K562 (cell line): ENCODE measurements at regions not wholly inside any gene's neighbourhood (a gene's known extent, or its start where the extent isn't known, plus 50 kb on each side); places are given as distances from the start of the nearest gene placed in this dataset.

Experiments used
- ATAC-seq: fragments of 200-7000 bp; cut with Tn5 transposase; 3 replicates; pipeline ENCODE4 v1.9.1; 2020; ENCODE audit warnings: moderate library complexity
- BruUV-seq: library from RNA; stranded (reverse); fragments of 400-500 nt; replicated peaks from 2 replicates; lab custom pipeline; 2021; lab: Mats Ljungman, UMichigan
- CTCF ChIA-PET: fragments of 300-600 bp; formaldehyde crosslinking; extraction: SDS; loops from one replicate; lab custom pipeline; 2021; ENCODE audit warnings: low intra/inter-chr PET ratio; lab: Yijun Ruan, JAX
- POLR2A ChIA-PET: fragments of 300-600, 350-650 bp; sonication (Branson Sonifier 250); formaldehyde crosslinking; extraction: SDS; loops from one replicate; lab custom pipeline; 2021; ENCODE audit warnings: antibody characterized with exemption, inconsistent platforms; lab: Yijun Ruan, JAX
- DNase-seq, 4 experiments: peaks; one replicate each; pipeline versions ENCODE4 v3.0.0 to v3.0.0-alpha.2; 2011 to 2018; ENCODE audit warnings: low spot score in 3 of 4, mixed read lengths in 3 of 4; ENCODE audit errors: extremely low read depth in 1 of 4
- FAIRE-seq: peaks from 2 replicates; lab custom pipeline; 2011; peaks lifted over from hg19 to GRCh38; lab: Jason Lieb, UNC
- H2AFZ ChIP-seq: 2 replicates; pipeline ENCODE4 v1.6.0; 2011; ENCODE audit warnings: low read depth, low read length, control low read depth, inconsistent platforms
- H3K27ac ChIP-seq: fragments of 200-600 bp; 3 replicates; pipeline ENCODE4 v1.8.0; 2011; ENCODE audit warnings: low read depth, mild to moderate bottlenecking, control low read depth, inconsistent platforms, low read length, moderate library complexity, mixed read lengths; ENCODE audit errors: extremely low read depth
- H3K27me3 ChIP-seq, 2 experiments: fragments of 300-600 bp in 1 of 2; 2 replicates in 1 of 2; 3 replicates in 1 of 2; pipeline versions ENCODE4 v1.6.0 to v1.8.0; 2011; ENCODE audit warnings: inconsistent platforms in 2 of 2, low read length in 2 of 2, mild to moderate bottlenecking in 1 of 2, mixed read lengths in 1 of 2, moderate library complexity in 1 of 2; ENCODE audit not compliant: control insufficient read depth in 2 of 2, insufficient read depth in 2 of 2
- H3K36me3 ChIP-seq: fragments of 300-600 bp; 3 replicates; pipeline ENCODE4 v1.8.0; 2011; ENCODE audit warnings: mild to moderate bottlenecking, low read length, inconsistent platforms; ENCODE audit not compliant: control insufficient read depth, insufficient read depth
- H3K4me1 ChIP-seq, 2 experiments: fragments of 200-600 bp in 1 of 2; replicated peaks in 1 of 2; 2 replicates in 1 of 2; 3 replicates in 1 of 2; pipeline versions ENCODE4 v1.5.1 to v1.8.0; 2011; ENCODE audit warnings: inconsistent platforms in 2 of 2, low read length in 2 of 2, mild to moderate bottlenecking in 1 of 2, mixed read lengths in 1 of 2, moderate library complexity in 1 of 2; ENCODE audit not compliant: control insufficient read depth in 2 of 2, insufficient read depth in 2 of 2
- H3K4me2 ChIP-seq: 2 replicates; pipeline ENCODE4 v1.6.1; 2011; ENCODE audit warnings: low read length, control low read depth, inconsistent platforms, mixed read lengths; ENCODE audit not compliant: insufficient read depth
- H3K4me3 ChIP-seq: fragments of 200-600 bp; sonication (generic), shearing (Covaris generic); 2 replicates; pipeline ENCODE4 v1.5.1; 2016; ENCODE audit warnings: control low read depth, inconsistent platforms
- H3K79me2 ChIP-seq: fragments of 200-600 bp; 3 replicates; pipeline ENCODE4 v1.8.0; 2011; ENCODE audit warnings: low read length, inconsistent platforms; ENCODE audit not compliant: control insufficient read depth, insufficient read depth
- H3K9ac ChIP-seq, 2 experiments: 2 replicates each; pipeline versions ENCODE4 v1.6.0 to v1.6.1; 2011; ENCODE audit warnings: low read depth in 2 of 2, low read length in 2 of 2, control low read depth in 1 of 2, inconsistent platforms in 1 of 2, mild to moderate bottlenecking in 1 of 2, mixed read lengths in 1 of 2; ENCODE audit not compliant: insufficient read depth in 1 of 2
- H3K9me1 ChIP-seq: one replicate; pipeline ENCODE4 v1.6.0; 2011; ENCODE audit warnings: inconsistent platforms, mild to moderate bottlenecking, low read length, moderate library complexity; ENCODE audit not compliant: control insufficient read depth, insufficient read depth
- H3K9me3 ChIP-seq: replicated peaks from 2 replicates; pipeline ENCODE4 v1.5.1; 2011; ENCODE audit warnings: low read depth, low read length, inconsistent platforms; ENCODE audit not compliant: control insufficient read depth, insufficient read depth
- H4K20me1 ChIP-seq: replicated peaks from 2 replicates; pipeline ENCODE4 v1.6.1; 2011; ENCODE audit warnings: low read length, inconsistent platforms, mixed read lengths; ENCODE audit not compliant: control insufficient read depth, insufficient read depth
- EP300 ChIP-seq: IDR thresholded peaks from 2 replicates; pipeline ENCODE4 v1.6.1; 2012; ENCODE audit warnings: low read length, improper control_type of control experiment
- ERF ChIP-seq: fragments of 450-650 bp; formaldehyde crosslinking; IDR thresholded peaks from 2 replicates; pipeline ENCODE4 v1.4.0; 2020; ENCODE audit warnings: mild to moderate bottlenecking, mixed read lengths
- JUND ChIP-seq, 2 experiments: IDR thresholded peaks; 2 replicates in 1 of 2; 3 replicates in 1 of 2; pipeline ENCODE4 v1.6.1; 2011; ENCODE audit warnings: borderline replicate concordance in 2 of 2, low read depth in 2 of 2, low read length in 2 of 2, improper control_type of control experiment in 1 of 2, missing biosample characterization in 1 of 2, missing genetic modification characterization in 1 of 2, missing genetic modification reagents in 1 of 2
- MYBL2 ChIP-seq, 2 experiments: fragments of 450-650 bp in 1 of 2; sonication (generic) in 1 of 2; formaldehyde crosslinking in 1 of 2; IDR thresholded peaks; 2 replicates each; pipeline versions ENCODE4 v1.6.1 to v1.8.1; 2017 to 2022; ENCODE audit warnings: borderline replicate concordance in 1 of 2, inconsistent platforms in 1 of 2, low read depth in 1 of 2, mild to moderate bottlenecking in 1 of 2, missing genetic modification reagents in 1 of 2, moderate library complexity in 1 of 2
- NONO ChIP-seq, 2 experiments: fragments of 200-400 bp in 1 of 2; fragments of 450-650 bp in 1 of 2; formaldehyde crosslinking in 1 of 2; IDR thresholded peaks; 2 replicates each; pipeline ENCODE4 v1.6.1; 2017; ENCODE audit warnings: low read depth in 2 of 2, mild to moderate bottlenecking in 2 of 2, moderate library complexity in 2 of 2, low read length in 1 of 2
- RBM22 ChIP-seq: fragments of 200-400 bp; formaldehyde crosslinking; IDR thresholded peaks from 2 replicates; pipeline ENCODE4 v1.6.1; 2018; ENCODE audit warnings: low read length, low read depth; ENCODE audit not compliant: poor library complexity, severe bottlenecking
- SLC30A9 ChIP-seq: fragments of 250-450 bp; sonication (Bioruptor Pico); IDR thresholded peaks from 2 replicates; pipeline ENCODE4 v1.8.0; 2022; ENCODE audit warnings: mild to moderate bottlenecking, moderate library complexity
- SPI1 ChIP-seq: IDR thresholded peaks from 2 replicates; pipeline ENCODE4 v1.6.1; 2011; ENCODE audit warnings: low read depth, low read length, control low read depth, borderline replicate concordance
- STAG1 ChIP-seq: sonication (generic); formaldehyde crosslinking; IDR thresholded peaks from 2 replicates; pipeline ENCODE4 v1.5.0; 2020; ENCODE audit warnings: missing genetic modification reagents, borderline replicate concordance
- TBL1XR1 ChIP-seq, 2 experiments: IDR thresholded peaks; 2 replicates each; pipeline ENCODE4 v1.6.1; 2012; ENCODE audit warnings: improper control_type of control experiment in 2 of 2, low read length in 2 of 2, mild to moderate bottlenecking in 1 of 2
- ZNF175 ChIP-seq: fragments of 200-800 bp; sonication (Bioruptor generic); IDR thresholded peaks from 2 replicates; pipeline ENCODE4 v1.6.1; 2016; ENCODE audit warnings: low read depth, mild to moderate bottlenecking, missing genetic modification characterization, missing compliant biosample characterization
- WGBS: fragments of 100-300 bp; shearing (Covaris generic); methylation state at CpG from one replicate; pipeline ENCODE4 v1.1.6; 2016; ENCODE audit warnings: low coverage, mixed read lengths; ENCODE audit not compliant: insufficient coverage; ENCODE audit errors: missing lambda C conversion rate; 5-methylcytosine and 5-hydroxymethylcytosine counted together
- in situ Hi-C: fragments of 300-500 bp; cut with MboI; formaldehyde crosslinking; loops from 4 replicates; pipeline ENCODE4 v1.15.0; 2018; ENCODE audit warnings: inconsistent platforms, mixed read lengths
- intact Hi-C: fragments of 100-400 bp; cut with micrococcal nuclease; formaldehyde crosslinking; loops from 2 replicates; pipeline ENCODE4 v1.14.2; 2022
- TF ChIP-seq, protein P1 (sequence below), 3 experiments: IDR thresholded peaks in 2 of 3; conservative IDR thresholded peaks in 1 of 3; 2 replicates each; pipeline ENCODE4 v1.5.1; 2011 to 2012; ENCODE audit warnings: low read length in 3 of 3, mild to moderate bottlenecking in 3 of 3, control low read depth in 2 of 3, improper control_type of control experiment in 1 of 3, inconsistent platforms in 1 of 3, low read depth in 1 of 3, mixed read lengths in 1 of 3, moderate library complexity in 1 of 3; ENCODE audit not compliant: insufficient read depth in 2 of 3
- TF ChIP-seq, protein P2 (sequence below), 2 experiments: fragments of 450-650 bp in 1 of 2; sonication (generic) in 1 of 2; formaldehyde crosslinking in 1 of 2; IDR thresholded peaks in 1 of 2; conservative IDR thresholded peaks in 1 of 2; 2 replicates each; pipeline versions ENCODE4 v1.6.1 to v1.8.1; 2016 to 2023; ENCODE audit warnings: mild to moderate bottlenecking in 2 of 2, moderate library complexity in 2 of 2, inconsistent platforms in 1 of 2, missing genetic modification reagents in 1 of 2
- TF ChIP-seq, protein P3 (sequence below): fragments of 250-450 bp; sonication (Bioruptor Pico); IDR thresholded peaks from 2 replicates; pipeline ENCODE4 v1.5.0; 2022; ENCODE audit warnings: mild to moderate bottlenecking

DNA sequence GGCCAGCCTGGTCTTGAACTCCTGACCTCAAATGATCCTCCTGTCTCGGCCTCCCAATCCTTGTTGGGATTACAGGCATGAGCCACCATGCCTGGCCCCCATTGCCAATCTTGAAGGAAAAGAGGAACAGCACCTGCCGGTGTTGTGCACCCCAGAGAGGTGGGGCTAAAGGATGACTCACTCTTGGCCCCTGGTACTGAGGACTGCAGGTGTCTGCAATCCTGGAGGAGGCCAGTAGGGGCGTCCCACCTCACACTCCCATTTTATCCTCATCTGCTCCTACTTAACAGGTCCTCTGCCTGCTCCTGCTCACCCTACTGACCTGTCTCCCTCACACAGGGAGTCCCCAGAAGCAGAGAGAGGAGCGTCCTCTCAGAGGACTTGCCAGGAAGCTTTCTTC lies 390.4 kb downstream of the ARHGEF28 start:
- WGBS: 0% methylated on average over 3 of the region's 4 CpGs
- in situ Hi-C loops: no loop called here
- Histone ChIP-seq H3K27me3 (peaks cover 0 to 6% of the 10 kb centered on the region in 2 experiments; a peak in 1 of 5 replicates), H4K20me1 (0 out of 2 replicates have a peak, but pooled peaks cover 3% of the 10 kb centered on the region), H3K4me2 (no peak overlapping the region), H3K4me1 (no peaks in the 10 kb centered on the region), H3K9ac (no peak overlapping the region), H3K9me3 (no peaks in the 10 kb centered on the region), H3K27ac (no peak overlapping the region), H3K9me1 (no peaks in the 10 kb centered on the region), H3K36me3 (no peaks in the 10 kb centered on the region), H2AFZ (no peak overlapping the region), H3K4me3 (no peak overlapping the region)
- ATAC-seq: peak; percentile 94
- DNase-seq: peak; percentile 34 to 78 (median 62)
- intact Hi-C loops: no loop called here
- ChIA-PET CTCF (no interaction called here), POLR2A (no interaction called here)
- FAIRE-seq: peak; percentile 65
- no peak for TF ChIP-seq SLC30A9 (CRISPR knock-in tag)
- TF ChIP-seq NONO (IDR thresholded peaks at IDR 0.05; ENCODE audit: low read depth in 2 of 2, low read length in 1 of 2): no peak
- TF ChIP-seq SPI1: peak; percentile 79
- TF ChIP-seq ERF (CRISPR knock-in tag): no peak
- TF ChIP-seq, protein P1, sequence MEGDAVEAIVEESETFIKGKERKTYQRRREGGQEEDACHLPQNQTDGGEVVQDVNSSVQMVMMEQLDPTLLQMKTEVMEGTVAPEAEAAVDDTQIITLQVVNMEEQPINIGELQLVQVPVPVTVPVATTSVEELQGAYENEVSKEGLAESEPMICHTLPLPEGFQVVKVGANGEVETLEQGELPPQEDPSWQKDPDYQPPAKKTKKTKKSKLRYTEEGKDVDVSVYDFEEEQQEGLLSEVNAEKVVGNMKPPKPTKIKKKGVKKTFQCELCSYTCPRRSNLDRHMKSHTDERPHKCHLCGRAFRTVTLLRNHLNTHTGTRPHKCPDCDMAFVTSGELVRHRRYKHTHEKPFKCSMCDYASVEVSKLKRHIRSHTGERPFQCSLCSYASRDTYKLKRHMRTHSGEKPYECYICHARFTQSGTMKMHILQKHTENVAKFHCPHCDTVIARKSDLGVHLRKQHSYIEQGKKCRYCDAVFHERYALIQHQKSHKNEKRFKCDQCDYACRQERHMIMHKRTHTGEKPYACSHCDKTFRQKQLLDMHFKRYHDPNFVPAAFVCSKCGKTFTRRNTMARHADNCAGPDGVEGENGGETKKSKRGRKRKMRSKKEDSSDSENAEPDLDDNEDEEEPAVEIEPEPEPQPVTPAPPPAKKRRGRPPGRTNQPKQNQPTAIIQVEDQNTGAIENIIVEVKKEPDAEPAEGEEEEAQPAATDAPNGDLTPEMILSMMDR (IDR thresholded peaks at IDR 0.05 in 2 of 3, conservative IDR thresholded peaks at IDR 0.05 in 1 of 3; ENCODE audit: insufficient read depth in 2 of 3, low read depth in 1 of 3, low read length in 3 of 3): peak; percentile 48 to 64 (median 51); a peak in 5 of 6 replicates
- no peak for TF ChIP-seq MYBL2 (IDR thresholded peaks at IDR 0.05; ENCODE audit: low read depth)
- TF ChIP-seq MYBL2 (CRISPR knock-in tag; IDR thresholded peaks at IDR 0.05; ENCODE audit: borderline replicate concordance): no peak
- no peak for TF ChIP-seq RBM22
- no peak for TF ChIP-seq TBL1XR1 (IDR thresholded peaks at IDR 0.05; ENCODE audit: low read length in 2 of 2)
- TF ChIP-seq, protein P2, sequence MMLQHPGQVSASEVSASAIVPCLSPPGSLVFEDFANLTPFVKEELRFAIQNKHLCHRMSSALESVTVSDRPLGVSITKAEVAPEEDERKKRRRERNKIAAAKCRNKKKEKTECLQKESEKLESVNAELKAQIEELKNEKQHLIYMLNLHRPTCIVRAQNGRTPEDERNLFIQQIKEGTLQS (IDR thresholded peaks at IDR 0.05): peak; percentile 74
- TF ChIP-seq, protein P2 (CRISPR knock-in tag; conservative IDR thresholded peaks at IDR 0.05): no peak
- TF ChIP-seq ZNF175 (CRISPR knock-in tag): no peak
- no peak for TF ChIP-seq EP300
- TF ChIP-seq STAG1: 0 out of 2 replicates have a peak, but pooled peaks have one; percentile 9
- TF ChIP-seq JUND (IDR thresholded peaks at IDR 0.05; ENCODE audit: borderline replicate concordance, low read depth, low read length): peak; percentile 89
- TF ChIP-seq JUND (tag; IDR thresholded peaks at IDR 0.05; ENCODE audit: borderline replicate concordance, low read depth, low read length): peak; percentile 82; the same call in 1 of the 3 replicates
- TF ChIP-seq, protein P3, sequence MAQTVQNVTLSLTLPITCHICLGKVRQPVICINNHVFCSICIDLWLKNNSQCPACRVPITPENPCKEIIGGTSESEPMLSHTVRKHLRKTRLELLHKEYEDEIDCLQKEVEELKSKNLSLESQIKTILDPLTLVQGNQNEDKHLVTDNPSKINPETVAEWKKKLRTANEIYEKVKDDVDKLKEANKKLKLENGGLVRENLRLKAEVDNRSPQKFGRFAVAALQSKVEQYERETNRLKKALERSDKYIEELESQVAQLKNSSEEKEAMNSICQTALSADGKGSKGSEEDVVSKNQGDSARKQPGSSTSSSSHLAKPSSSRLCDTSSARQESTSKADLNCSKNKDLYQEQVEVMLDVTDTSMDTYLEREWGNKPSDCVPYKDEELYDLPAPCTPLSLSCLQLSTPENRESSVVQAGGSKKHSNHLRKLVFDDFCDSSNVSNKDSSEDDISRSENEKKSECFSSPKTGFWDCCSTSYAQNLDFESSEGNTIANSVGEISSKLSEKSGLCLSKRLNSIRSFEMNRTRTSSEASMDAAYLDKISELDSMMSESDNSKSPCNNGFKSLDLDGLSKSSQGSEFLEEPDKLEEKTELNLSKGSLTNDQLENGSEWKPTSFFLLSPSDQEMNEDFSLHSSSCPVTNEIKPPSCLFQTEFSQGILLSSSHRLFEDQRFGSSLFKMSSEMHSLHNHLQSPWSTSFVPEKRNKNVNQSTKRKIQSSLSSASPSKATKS (CRISPR knock-in tag): no peak
- TF ChIP-seq, all 486 proteins: peak for 5
- no peaks in the 10 kb centered on the region for H3K79me2 ChIP-seq
- BruUV-seq: no TSS peak
